Activated CD8-positive, alpha-beta memory T cell treated with anti-CD3 and anti-CD28 coated beads for 36 hours (primary cell): ENCODE measurements at regions not wholly inside any gene's neighbourhood (a gene's known extent, or its start where the extent isn't known, plus 50 kb on each side); places are given as distances from the start of the nearest gene placed in this dataset.
"Not testable (repeated sequence)": the region's sequence is repeated elsewhere in the genome, so short reads cannot be mapped to it uniquely, and the experiment has no call there.

Experiments
- CTCF ChIA-PET: fragments of 350-600 bp; sonication (Branson Sonifier 250); formaldehyde crosslinking; loops from one replicate; lab custom pipeline; 2021; ENCODE audit warnings: antibody characterized with exemption; lab: Charles Lee
- POLR2A ChIA-PET: fragments of 350-600 bp; sonication (Branson Sonifier 250); formaldehyde crosslinking; loops from one replicate; lab custom pipeline; 2021; ENCODE audit warnings: antibody characterized with exemption; lab: Charles Lee

DNA sequence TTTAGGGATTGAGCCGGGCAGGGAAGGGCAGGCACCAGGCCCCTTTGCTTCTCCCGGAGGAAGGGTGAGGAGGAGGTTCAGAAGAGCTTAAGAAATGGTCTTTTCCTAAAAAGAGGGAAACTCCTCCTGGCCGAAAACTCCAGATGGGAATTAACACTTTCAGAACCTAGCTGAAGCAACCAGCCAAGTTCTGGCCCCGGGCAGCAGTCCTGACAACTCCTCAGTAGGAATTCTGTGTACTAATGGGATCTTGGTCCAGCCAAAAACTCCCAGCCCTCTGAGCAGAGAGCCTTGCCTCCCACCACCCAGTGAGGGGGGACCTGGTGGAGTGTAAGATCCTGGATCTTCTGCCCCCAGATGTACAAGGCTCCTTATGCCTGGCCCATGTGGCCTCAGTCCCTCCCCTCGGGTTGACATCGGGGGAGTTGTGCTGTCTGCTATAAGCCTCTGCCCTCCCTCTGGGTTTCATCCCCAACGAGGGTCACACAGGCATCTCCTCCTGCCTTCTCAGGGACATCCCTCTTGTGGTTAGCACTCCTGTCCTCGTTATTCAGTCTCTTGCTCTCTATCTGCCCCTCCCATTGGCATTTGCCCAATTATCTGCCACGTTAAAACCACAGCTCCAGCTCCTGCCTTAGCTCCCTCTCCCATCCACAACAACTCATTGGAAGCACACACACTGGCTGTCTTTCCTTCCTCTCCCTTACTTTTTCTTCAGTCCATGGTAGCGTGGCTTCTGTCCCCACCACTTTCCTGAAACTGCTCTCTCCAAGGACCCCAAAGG lies 184.6 kb downstream of the CYP26B1 start:
- ChIA-PET CTCF (no interaction called here), POLR2A (no interaction called here)

DNA sequence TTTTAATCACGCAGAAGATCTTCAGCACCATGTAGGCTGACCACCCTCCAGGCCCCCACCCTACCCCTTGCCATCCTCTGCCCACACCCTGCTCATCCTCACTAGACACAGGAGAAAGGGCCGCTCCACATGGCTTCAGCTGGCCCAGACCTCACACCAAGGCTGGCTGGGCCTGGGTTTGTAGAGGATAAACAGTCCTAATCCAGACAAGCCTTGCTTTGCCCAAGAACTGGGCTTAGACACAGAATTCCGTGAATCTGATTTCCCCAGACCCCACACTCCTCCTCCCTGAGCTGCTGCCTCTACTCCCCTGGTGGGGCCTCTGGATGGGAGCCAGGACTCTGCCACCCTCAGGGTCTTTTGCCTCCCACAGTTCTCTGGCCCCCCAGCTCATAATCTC lies 185.3 kb downstream of the CYP26B1 start:
- POLR2A ChIA-PET: no interaction called here
- CTCF ChIA-PET: no interaction called here

GRCh38 chr2:71961289-71962027 lies 186.2 kb downstream of the CYP26B1 start:
- ChIA-PET CTCF (no interaction called here), POLR2A (no interaction called here)

DNA sequence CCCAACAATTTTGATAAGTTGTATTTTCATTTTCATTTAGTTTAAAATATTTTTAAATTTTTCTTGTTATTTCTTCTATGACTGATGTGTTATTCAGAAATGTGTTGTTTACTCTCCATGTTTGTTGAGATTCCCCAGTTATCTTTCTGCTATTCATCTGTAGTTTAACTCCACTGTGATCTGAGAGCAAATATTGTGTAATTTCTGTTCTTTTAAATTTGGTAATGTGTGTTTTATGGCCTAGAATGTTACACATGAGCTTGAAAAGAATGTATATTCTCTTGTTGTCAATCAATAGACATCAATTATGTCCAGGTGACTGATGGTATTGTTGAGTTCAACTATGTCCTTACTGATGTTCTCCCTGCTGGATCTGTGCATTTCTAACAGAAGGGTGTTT lies 188.2 kb downstream of the CYP26B1 start:
- CTCF ChIA-PET: no interaction called here
- POLR2A ChIA-PET: no interaction called here

DNA sequence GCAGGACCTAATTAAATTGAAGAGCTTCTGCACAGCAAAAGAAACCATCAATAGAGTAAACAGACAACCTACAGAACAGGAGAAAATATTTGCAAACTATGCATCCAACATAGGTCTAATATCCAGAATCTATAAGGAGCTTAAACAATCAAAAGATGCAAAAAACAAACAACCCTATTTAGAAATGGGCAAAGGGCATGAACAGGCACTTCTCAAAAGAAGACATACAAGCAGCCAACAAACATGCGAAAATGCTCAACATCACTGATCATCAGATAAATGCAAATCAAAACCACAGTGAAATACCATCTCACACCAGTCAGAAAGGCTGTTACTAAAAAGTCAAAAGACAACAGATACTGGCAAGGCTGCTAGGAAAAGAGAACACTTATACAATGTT lies 189.2 kb downstream of the CYP26B1 start:
- POLR2A ChIA-PET, CTCF ChIA-PET: not testable (repeated sequence)

DNA sequence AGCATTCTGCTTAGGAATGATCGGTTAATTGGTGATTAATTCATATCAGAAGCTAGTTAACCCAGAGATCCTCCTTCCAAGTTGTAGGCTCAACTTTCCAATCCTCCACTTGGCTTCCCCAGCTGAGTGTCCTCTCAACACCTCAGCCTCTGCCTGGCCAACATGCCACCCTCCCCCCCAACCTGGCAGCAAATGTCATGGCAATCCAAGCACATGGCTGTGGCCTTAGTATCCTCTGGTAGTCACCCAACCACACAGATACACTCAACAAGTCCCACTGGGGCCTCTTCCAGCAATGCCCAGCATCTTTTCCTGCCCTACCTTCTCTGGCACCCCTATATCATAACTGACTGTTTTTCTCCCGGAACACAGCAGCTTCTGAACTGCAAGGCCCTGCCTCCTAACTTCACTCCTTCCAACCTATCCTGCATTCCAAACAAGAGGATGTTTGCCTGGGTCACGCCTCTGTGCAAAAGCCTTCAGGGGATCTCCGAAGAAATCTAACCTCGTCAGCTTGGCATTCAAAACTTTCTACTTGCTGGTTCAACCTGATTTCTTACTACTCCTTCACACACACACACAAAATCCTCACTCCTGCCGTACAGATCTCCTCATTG lies 195.0 kb downstream of the CYP26B1 start:
- ChIA-PET CTCF (no interaction called here), POLR2A (no interaction called here)

- POLR2A ChIA-PET: no interaction called here
- CTCF ChIA-PET: no interaction called here
Measured at GRCh38 chr2:71951718-71952404, 195.8 kb downstream of the CYP26B1 start.

DNA sequence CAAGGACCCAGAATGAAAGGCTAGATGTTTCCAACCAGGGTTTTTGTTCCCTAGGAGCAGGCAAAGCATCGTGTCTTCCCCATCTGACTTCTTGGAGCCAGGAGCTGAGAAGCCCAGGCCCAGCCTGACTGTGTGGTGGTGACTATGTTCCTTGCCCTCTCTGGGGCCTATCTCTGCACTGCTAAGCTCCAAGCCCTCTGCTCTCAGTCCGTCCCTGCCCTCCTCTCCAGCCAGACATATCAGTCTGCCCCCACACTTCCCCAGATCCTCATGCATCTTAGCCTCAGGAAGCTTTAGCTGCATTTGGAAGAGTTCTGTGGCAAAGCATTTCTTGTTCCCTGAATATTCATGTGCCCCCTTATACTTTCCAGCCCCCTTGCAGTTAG lies 196.6 kb downstream of the CYP26B1 start:
- ChIA-PET CTCF (no interaction called here), POLR2A (no interaction called here)

DNA sequence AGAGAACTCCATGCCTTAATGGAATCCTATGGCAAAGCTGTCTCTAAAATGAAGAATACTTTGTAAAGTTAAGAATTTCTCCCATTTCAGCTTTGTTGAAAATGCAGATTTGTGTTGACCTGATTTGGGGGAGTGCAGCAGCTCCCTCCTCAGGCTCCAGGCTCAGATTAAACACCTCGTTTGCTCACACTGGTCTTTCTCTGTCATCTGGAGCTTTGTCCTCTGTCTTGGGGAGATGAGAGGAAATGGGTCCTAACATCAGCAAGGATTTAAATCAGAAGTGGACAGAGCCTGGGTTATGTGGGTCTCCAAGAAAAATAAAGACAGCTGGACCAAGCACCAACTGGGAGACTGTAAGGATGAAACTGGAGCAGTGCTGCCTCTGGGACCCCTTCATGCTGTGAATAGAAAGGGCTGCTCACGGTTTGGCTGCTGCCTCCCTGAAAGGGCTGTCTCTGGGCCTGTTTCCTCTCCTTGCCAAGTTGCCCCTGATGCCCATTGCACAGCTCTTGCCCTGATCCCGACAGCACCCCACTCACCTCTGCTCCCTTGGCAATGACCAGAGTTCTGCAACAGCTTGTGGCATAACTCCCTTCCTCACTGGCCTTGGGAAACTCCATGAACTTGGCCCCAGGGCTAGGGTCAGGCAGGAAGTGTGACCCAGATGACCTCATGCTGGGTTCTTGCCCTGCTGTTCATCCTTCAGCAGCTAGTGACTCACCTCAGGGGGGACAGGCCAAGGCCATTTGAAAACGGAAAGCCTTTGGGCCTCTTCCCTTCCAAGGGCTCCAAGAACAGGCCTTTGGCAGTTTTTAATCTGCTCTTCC lies 197.2 kb downstream of the CYP26B1 start:
- ChIA-PET POLR2A (no interaction called here), CTCF (no interaction called here)

GRCh38 chr2:71949537-71949798 lies 198.2 kb downstream of the CYP26B1 start:
- CTCF ChIA-PET: no interaction called here
- POLR2A ChIA-PET: no interaction called here

DNA sequence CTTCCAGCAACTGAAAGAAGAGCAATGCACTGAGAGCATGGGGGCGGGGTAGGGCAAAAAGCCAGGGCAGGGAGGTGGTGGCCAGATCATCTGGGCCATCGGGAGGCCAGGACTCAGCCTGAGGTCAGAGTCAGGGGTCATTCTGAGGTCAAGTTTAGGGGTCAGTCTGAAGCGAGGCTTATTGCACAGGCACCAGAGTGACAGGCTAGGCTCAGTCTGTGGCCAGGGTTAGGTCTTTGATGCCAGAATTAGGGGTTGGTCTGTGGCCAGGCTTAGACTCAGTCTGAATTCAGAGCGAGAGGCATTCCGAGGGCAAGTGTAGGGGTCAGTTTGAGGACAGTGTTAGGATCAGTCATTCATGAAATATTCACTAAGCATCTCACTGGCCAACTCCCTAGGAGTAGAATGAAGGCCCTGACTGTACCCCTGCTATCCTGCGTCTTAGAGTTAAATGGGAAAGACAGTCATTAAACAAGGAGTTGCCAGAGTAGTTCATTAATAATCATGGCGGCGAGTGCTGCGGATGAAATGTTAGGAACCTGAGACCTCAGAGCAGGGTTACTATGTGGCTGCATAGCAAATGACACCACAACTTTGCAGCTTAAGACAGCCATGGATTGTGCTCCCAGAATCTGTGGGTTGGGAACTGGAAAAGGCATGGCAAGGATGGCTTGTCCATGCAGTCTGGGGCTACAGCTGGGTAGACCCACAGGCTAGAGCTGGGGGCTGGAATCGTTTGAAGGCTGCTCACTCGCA lies 198.7 kb downstream of the CYP26B1 start:
- CTCF ChIA-PET: no interaction called here
- POLR2A ChIA-PET: no interaction called here

- CTCF ChIA-PET: no interaction called here
- POLR2A ChIA-PET: no interaction called here
Measured at GRCh38 chr2:71947809-71948208, 199.9 kb downstream of the CYP26B1 start.

- ChIA-PET POLR2A (no interaction called here), CTCF (no interaction called here)
Measured at GRCh38 chr2:71945603-71945959, 202.1 kb downstream of the CYP26B1 start.

GRCh38 chr2:71944806-71945602 lies 202.7 kb downstream of the CYP26B1 start:
- ChIA-PET CTCF (no interaction called here), POLR2A (no interaction called here)

GRCh38 chr2:71944183-71944550 lies 203.5 kb downstream of the CYP26B1 start:
- CTCF ChIA-PET: no interaction called here
- POLR2A ChIA-PET: no interaction called here

DNA sequence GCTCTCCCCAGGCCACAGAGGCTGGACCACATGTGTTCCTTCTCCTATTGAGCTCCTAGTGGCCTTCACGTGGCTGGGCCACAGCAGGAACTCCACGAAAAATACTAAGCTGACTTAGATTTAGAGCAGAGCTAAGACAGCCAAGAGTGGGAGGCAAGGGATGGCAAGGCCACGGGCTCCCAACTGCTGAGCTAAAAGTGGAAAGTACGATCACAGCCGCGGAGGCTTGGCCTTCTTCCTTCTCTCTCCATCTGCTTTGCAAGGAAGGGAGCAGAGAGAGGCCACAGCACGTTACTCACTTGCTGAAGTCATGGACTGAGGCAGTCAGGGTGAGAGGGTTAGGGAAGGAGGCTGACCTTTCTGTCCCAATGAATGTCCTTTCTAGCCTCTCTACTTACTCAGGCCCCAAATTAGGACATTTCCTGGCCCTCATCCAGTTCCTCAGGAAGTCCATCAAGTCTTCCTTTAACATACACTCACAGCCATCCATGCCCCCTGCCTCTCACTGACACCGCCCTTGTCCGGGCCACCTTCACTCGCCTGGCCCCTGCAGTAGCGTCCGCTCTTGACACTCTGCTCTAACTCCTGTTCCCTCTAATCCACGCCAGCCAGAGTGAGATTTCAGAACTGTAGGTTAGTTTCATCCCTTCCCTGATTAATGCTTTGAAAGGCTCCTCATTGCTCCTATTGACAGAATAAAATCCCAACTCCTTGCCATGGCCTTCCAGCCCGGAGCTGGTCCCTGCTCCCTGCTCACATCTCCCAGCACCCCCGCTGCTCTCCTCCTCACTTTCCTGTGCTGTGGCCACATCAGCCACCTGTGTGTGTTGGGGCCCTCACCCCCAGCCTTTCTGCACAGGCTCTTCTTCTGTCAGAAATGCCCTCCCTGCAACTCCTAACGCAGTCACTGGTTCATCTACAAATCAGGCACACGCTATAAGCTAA lies 204.2 kb downstream of the CYP26B1 start:
- ChIA-PET CTCF (no interaction called here), POLR2A (no interaction called here)
